ENCODE measurements at regions not wholly inside any gene's neighbourhood (a gene's known extent, or its start where the extent isn't known, plus 50 kb on each side); places are given as distances from the start of the nearest gene placed in this dataset.
"Not testable (repeated sequence)": the region's sequence is repeated elsewhere in the genome, so short reads cannot be mapped to it uniquely, and the experiment has no call there.

DNA sequence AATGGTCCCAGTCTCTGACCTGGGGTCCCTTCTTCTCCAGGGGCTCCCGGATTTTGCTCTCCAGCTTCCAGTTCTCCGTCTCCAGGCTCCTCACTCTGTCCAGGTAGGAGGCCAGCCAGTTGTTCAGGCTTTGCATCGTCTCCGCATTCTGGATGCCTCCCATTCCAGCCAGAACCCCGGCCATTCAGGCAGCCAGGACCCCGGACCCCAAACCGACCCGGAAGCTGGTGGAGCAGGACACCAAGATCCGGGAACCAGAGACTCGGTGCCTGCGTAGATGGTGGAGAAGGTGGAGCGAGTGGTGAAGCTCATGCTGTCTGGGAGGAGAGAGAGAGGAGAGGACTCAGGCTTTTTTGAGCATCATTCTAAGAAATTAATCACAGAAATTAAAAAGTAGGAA lies 572.4 kb upstream of the NCAM2 start:
- Histone ChIP-seq H3K4me1 (ENCODE audit: insufficient read depth, low read length) (no peaks in the 10 kb centered on the region), H3K9ac (ENCODE audit: low read depth, low read length) (no peak overlapping the region), H3K27ac (ENCODE audit: low read depth, low read length) (no peak overlapping the region), H3K9me3 (ENCODE audit: insufficient read depth, low read depth, low read length) (no peaks in the 10 kb centered on the region), H3K27me3 (ENCODE audit: insufficient read depth, low read length) (no peaks in the 10 kb centered on the region), H3K36me3 (ENCODE audit: insufficient read depth, low read length) (no peaks in the 10 kb centered on the region), H3K4me3 (ENCODE audit: low read length) (no peak overlapping the region)
- 95% methylated on average over 12 of the region's 12 CpGs for WGBS

DNA sequence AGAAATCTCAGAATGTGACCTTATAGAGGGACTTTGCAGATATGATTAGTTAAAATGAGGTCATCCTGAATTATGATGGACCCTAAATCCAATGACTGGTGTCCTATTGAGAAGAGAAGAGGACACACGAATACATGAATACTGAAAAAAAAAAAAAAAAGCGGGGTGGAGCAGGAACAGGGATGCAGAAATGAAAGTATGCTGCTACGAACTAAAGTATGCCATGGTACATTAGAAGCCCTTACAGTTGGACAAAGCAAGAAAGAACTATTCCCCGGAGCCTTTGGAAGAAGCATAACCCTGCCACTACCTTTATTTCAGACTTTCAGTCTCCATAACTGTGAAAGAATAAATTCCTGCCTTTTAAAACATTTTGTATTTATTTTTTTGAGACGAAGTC lies 557.9 kb upstream of the NCAM2 start:
- Histone ChIP-seq H3K9me3 (ENCODE audit: insufficient read depth, low read depth, low read length) (no peaks in the 10 kb centered on the region), H3K36me3 (ENCODE audit: insufficient read depth, low read length) (no peaks in the 10 kb centered on the region), H3K9ac (ENCODE audit: low read depth, low read length) (no peak overlapping the region), H3K4me1 (ENCODE audit: insufficient read depth, low read length) (no peaks in the 10 kb centered on the region), H3K27me3 (ENCODE audit: insufficient read depth, low read length) (no peaks in the 10 kb centered on the region), H3K27ac (ENCODE audit: low read depth, low read length) (no peak overlapping the region), H3K4me3 (ENCODE audit: low read length) (no peak overlapping the region)
- 94% methylated on average over 5 of the region's 5 CpGs for WGBS

DNA sequence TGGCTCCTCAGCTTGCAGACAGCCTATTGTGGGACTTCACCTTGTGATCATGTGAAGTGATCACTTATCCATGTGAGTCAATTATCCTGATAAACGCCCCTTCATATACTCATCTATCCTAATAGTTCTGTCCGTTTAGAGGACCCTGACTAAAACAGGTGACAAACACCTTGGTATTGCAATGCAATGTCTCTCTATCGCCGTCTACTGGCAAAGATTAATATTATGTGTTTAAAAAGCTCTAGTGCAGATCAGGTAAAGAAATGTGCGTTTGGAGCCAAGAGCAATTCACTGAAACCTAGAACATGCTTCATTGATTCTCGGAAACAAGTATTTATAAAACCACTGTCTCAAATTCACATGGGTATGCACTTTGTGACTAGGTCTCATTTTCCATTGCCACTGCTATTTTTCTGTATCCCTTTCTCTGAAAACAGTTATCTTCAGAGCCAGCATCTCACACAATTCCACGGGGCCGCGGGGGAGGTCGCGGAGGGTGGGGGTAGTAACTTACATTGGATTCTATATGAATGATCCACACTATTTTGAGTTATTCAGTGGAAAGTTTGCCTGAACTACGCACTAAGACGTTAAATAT lies 554.6 kb upstream of the NCAM2 start:
- H3K27ac ChIP-seq (ENCODE audit: low read depth, low read length) = no peak overlapping the region
- WGBS = 77% methylated on average over 13 of the region's 13 CpGs
- H3K36me3 ChIP-seq (ENCODE audit: insufficient read depth, low read length) = no peaks in the 10 kb centered on the region
- no peak overlapping the region for H3K4me3 ChIP-seq (ENCODE audit: low read length)
- H3K4me1 ChIP-seq (ENCODE audit: insufficient read depth, low read length) = no peaks in the 10 kb centered on the region
- no peaks in the 10 kb centered on the region for H3K9me3 ChIP-seq (ENCODE audit: insufficient read depth, low read depth, low read length)
- H3K27me3 ChIP-seq (ENCODE audit: insufficient read depth, low read length) = no peaks in the 10 kb centered on the region
- no peak overlapping the region for H3K9ac ChIP-seq (ENCODE audit: low read depth, low read length)

DNA sequence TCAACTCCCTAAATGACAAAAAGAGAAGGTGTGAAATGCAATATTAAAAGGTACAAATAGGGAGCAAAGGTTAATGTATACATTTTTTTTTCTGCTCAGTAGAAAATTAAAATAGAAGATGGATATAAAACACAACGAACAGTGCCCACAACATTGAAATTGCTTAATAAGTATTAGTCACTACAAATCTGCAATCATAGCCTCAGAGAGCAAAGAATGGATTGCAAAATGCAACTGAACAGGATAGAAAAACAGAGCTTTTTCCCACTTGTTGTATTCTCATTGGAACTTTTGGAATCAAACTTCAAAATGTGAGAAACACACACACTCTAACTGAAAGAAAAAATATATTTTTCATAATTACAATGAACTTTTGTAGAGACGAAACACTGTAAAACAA lies 552.2 kb upstream of the NCAM2 start:
- Histone ChIP-seq H3K27me3 (ENCODE audit: insufficient read depth, low read length) (no peaks in the 10 kb centered on the region), H3K4me1 (ENCODE audit: insufficient read depth, low read length) (no peaks in the 10 kb centered on the region), H3K36me3 (ENCODE audit: insufficient read depth, low read length) (no peaks in the 10 kb centered on the region), H3K9ac (ENCODE audit: low read depth, low read length) (no peak overlapping the region), H3K27ac (ENCODE audit: low read depth, low read length) (no peak overlapping the region), H3K4me3 (ENCODE audit: low read length) (no peak overlapping the region), H3K9me3 (ENCODE audit: insufficient read depth, low read depth, low read length) (no peaks in the 10 kb centered on the region)
- 90% methylated on average over 2 of the region's 2 CpGs for WGBS

DNA sequence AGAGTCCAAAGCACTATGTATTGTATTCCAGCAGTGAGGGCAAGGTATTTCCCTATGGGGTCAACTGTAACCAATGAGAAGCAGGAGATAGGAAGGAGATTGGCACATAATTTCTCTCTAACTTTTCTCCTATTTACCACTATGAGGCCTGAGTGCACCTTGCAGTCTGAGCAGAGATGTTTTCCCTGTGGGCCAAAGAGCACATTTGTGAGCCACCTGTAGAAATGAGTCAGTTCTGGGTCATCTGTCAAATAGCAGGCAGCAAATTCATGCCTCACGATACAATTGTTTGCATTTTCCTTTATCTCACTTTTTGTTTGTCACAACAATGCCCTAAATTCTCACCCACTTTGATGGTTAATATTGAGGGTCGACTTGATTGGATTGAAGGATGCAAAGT lies 547.2 kb upstream of the NCAM2 start:
- Histone ChIP-seq H3K36me3 (ENCODE audit: insufficient read depth, low read length) (no peaks in the 10 kb centered on the region), H3K27ac (ENCODE audit: low read depth, low read length) (no peak overlapping the region), H3K9ac (ENCODE audit: low read depth, low read length) (no peak overlapping the region), H3K4me1 (ENCODE audit: insufficient read depth, low read length) (no peaks in the 10 kb centered on the region), H3K27me3 (ENCODE audit: insufficient read depth, low read length) (no peaks in the 10 kb centered on the region), H3K4me3 (ENCODE audit: low read length) (no peak overlapping the region), H3K9me3 (ENCODE audit: insufficient read depth, low read depth, low read length) (no peaks in the 10 kb centered on the region)
- 82% methylated on average over 2 of the region's 2 CpGs for WGBS

DNA sequence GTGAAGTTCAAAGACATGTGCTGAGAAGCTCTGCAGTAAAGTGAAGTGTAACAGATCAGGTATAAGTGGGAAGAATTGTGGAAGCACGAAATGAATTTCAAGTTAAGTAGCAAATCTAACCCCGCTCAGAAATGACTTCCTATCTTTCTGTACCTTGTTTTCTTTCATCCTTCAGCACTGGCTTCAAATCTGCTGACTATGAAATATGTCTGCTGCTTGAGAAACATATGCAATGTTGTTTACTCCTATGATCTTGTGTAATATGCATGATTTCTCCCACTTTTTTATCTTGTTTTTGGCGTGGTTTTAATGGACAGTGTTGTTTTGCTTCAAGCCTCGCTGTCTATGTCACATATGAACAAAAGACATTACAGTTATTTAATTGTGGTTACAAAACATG lies 545.3 kb upstream of the NCAM2 start:
- Histone ChIP-seq H3K4me3 (ENCODE audit: low read length) (no peak overlapping the region), H3K9me3 (ENCODE audit: insufficient read depth, low read depth, low read length) (no peaks in the 10 kb centered on the region), H3K27ac (ENCODE audit: low read depth, low read length) (no peak overlapping the region), H3K27me3 (ENCODE audit: insufficient read depth, low read length) (no peaks in the 10 kb centered on the region), H3K36me3 (ENCODE audit: insufficient read depth, low read length) (no peaks in the 10 kb centered on the region), H3K4me1 (ENCODE audit: insufficient read depth, low read length) (no peaks in the 10 kb centered on the region), H3K9ac (ENCODE audit: low read depth, low read length) (no peak overlapping the region)
- 90% methylated on average over 2 of the region's 4 CpGs for WGBS

DNA sequence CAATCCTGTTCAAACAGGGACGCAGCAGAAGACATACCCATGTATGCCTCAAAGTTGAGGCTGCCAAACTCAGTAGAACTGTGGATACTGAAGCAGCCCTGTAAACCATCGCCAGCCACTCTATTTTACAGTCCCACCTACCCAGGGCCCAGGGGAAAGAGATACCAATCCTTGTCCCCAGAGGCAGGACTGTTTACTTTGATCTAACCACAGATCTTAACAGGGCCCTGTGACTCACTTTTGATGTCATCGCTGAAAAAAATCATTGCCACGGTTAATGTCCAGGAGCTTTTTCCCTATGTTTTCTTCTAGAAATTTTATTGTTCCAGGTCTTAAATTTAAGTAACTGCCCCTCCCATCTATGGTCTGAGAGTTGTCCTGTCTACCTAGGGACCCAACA lies 538.4 kb upstream of the NCAM2 start:
- H3K9ac ChIP-seq (ENCODE audit: low read depth, low read length) = no peak overlapping the region
- no peaks in the 10 kb centered on the region for H3K9me3 ChIP-seq (ENCODE audit: insufficient read depth, low read depth, low read length)
- H3K27me3 ChIP-seq (ENCODE audit: insufficient read depth, low read length) = no peaks in the 10 kb centered on the region
- H3K4me3 ChIP-seq (ENCODE audit: low read length) = no peak overlapping the region
- no peaks in the 10 kb centered on the region for H3K36me3 ChIP-seq (ENCODE audit: insufficient read depth, low read length)
- 94% methylated on average over 4 of the region's 4 CpGs for WGBS
- H3K4me1 ChIP-seq (ENCODE audit: insufficient read depth, low read length) = no peaks in the 10 kb centered on the region
- no peak overlapping the region for H3K27ac ChIP-seq (ENCODE audit: low read depth, low read length)

DNA sequence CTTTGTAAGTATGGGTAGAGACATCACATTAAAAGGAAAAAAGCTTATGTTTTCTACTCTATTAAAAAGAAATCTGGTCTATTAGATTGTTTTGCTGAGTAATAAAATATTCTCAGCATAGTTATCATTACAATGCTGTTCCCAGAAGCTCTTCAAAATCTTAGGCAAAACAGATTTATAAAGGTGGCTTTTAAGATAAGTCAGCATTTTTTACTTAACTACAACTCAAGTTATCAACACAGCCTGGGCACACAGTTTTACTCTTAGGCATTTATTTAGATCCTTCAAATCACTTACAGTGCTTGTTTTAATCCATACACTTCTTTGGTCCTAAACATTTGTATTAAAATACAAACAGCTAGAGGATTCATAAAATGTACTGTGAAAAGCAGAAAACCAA lies 534.8 kb upstream of the NCAM2 start:
- H3K9me3 ChIP-seq (ENCODE audit: insufficient read depth, low read depth, low read length) = no peaks in the 10 kb centered on the region
- H3K27me3 ChIP-seq (ENCODE audit: insufficient read depth, low read length) = no peaks in the 10 kb centered on the region
- H3K4me3 ChIP-seq (ENCODE audit: low read length) = no peak overlapping the region
- H3K36me3 ChIP-seq (ENCODE audit: insufficient read depth, low read length) = no peaks in the 10 kb centered on the region
- H3K27ac ChIP-seq (ENCODE audit: low read depth, low read length) = no peak overlapping the region
- no peaks in the 10 kb centered on the region for H3K4me1 ChIP-seq (ENCODE audit: insufficient read depth, low read length)
- H3K9ac ChIP-seq (ENCODE audit: low read depth, low read length) = no peak overlapping the region

DNA sequence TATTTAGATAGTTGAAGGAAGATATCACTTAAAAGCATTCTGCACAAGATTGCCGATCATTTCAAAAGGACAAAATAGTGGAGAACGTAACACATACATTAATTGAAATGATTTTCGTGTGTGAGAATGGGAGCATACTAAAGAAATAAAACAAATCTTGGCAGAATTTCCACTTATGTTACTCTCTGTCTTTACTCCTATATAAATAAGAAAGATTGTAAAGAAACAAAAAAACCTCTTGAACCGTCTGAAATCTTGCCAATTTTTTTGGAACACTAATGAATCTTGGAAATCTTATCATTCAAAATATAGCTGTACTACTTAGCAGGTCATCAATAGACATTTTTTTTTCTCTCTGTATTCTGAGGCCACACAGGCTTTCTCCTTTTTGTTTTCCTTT lies 528.8 kb upstream of the NCAM2 start:
- Histone ChIP-seq H3K27ac (ENCODE audit: low read depth, low read length) (no peak overlapping the region), H3K36me3 (ENCODE audit: insufficient read depth, low read length) (no peaks in the 10 kb centered on the region), H3K27me3 (ENCODE audit: insufficient read depth, low read length) (no peaks in the 10 kb centered on the region), H3K9ac (ENCODE audit: low read depth, low read length) (no peak overlapping the region), H3K9me3 (ENCODE audit: insufficient read depth, low read depth, low read length) (no peaks in the 10 kb centered on the region), H3K4me3 (ENCODE audit: low read length) (no peak overlapping the region), H3K4me1 (ENCODE audit: insufficient read depth, low read length) (no peaks in the 10 kb centered on the region)
- 100% methylated on average over 3 of the region's 4 CpGs for WGBS

DNA sequence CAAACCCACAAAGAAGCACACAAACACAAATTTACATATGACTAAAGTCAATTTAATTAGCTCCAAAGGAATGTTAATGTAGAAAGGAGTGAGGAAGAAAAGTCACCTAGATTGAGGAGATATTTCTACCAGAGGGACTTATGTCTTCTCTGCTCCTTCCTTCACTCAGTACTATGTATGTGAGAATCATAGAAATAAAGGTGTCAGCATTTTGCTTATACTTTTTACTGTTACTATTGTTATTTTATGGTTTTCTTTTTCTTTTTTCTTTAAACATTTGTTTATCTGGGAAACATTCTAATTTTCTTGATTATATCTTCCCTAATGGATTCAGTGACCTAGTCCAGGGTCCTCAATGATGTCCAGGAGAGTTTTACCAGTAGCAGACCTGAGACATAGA lies 511.9 kb upstream of the NCAM2 start:
- Histone ChIP-seq H3K27me3 (ENCODE audit: insufficient read depth, low read length) (no peaks in the 10 kb centered on the region), H3K9me3 (ENCODE audit: insufficient read depth, low read depth, low read length) (peaks cover 12% of the 10 kb centered on the region; the same call in 1 of the 2 replicates), H3K9ac (ENCODE audit: low read depth, low read length) (no peak overlapping the region), H3K36me3 (ENCODE audit: insufficient read depth, low read length) (no peaks in the 10 kb centered on the region), H3K4me1 (ENCODE audit: insufficient read depth, low read length) (peaks cover 10% of the 10 kb centered on the region; the same call in 1 of the 2 replicates), H3K27ac (ENCODE audit: low read depth, low read length) (no peak overlapping the region), H3K4me3 (ENCODE audit: low read length) (no peak overlapping the region)

DNA sequence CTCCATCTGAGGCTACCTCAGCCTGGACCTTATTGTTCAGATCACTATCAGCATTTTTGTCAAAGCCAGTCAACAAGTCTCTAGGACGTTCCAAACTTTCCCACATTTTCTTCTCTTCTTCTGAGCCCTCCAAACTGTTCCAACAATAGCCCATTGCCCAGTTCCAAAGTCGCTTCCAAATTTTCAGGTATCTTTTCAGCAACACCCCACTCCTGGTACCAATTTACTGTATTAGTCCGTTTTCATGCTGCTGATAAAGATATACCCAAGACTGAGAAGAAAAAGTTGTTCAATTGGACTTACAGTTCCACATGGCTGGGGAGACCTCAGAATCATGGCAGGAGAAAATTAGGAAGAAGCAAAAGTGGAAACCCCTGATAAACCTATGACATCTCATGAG lies 495.3 kb upstream of the NCAM2 start:
- peaks cover 23% of the 10 kb centered on the region for H3K9me3 ChIP-seq (ENCODE audit: insufficient read depth, low read depth, low read length)
- not testable (repeated sequence) for H3K27me3 ChIP-seq (ENCODE audit: insufficient read depth, low read length); H3K27ac ChIP-seq (ENCODE audit: low read depth, low read length); H3K4me3 ChIP-seq (ENCODE audit: low read length); H3K4me1 ChIP-seq (ENCODE audit: insufficient read depth, low read length); H3K36me3 ChIP-seq (ENCODE audit: insufficient read depth, low read length); H3K9ac ChIP-seq (ENCODE audit: low read depth, low read length)
- whole genome bisulfite sequencing = 80% methylated on average over 3 of the region's 3 CpGs

DNA sequence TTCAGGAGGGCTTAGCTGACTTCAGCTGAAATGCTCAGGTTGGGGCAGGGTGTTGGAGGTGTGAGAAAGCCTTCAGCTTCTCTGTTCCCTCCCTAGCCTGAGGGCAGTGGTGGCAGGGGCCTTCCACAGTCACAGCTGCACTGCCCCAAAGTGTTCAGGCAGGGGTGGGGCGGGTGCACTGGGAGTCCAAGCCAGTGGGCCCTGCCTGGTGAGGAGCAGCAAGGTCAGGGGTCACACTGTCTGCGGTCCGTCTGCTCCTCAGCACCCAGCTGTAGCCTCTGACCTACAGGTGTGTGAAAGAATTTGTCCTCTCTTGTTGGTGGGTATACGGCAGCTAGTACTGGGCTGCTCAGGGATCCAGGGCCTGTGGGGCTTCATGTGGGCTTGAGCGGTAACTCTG lies 490.4 kb upstream of the NCAM2 start:
- H3K4me1 ChIP-seq (ENCODE audit: insufficient read depth, low read length) = no peaks in the 10 kb centered on the region
- H3K9me3 ChIP-seq (ENCODE audit: insufficient read depth, low read depth, low read length) = peaks cover 12% of the 10 kb centered on the region
- no peak overlapping the region for H3K27ac ChIP-seq (ENCODE audit: low read depth, low read length)
- H3K4me3 ChIP-seq (ENCODE audit: low read length) = no peak overlapping the region
- no peaks in the 10 kb centered on the region for H3K36me3 ChIP-seq (ENCODE audit: insufficient read depth, low read length)
- H3K27me3 ChIP-seq (ENCODE audit: insufficient read depth, low read length) = no peaks in the 10 kb centered on the region
- no peak overlapping the region for H3K9ac ChIP-seq (ENCODE audit: low read depth, low read length)
- whole genome bisulfite sequencing = 96% methylated on average over 5 of the region's 5 CpGs

All from HUES64 (cell line).